Sigmoid colon (tissue), 6 donors: ENCODE measurements at regions not wholly inside any gene's neighbourhood (a gene's known extent, or its start where the extent isn't known, plus 50 kb on each side); places are given as distances from the start of the nearest gene placed in this dataset.
"Not testable (repeated sequence)": the region's sequence is repeated elsewhere in the genome, so short reads cannot be mapped to it uniquely, and the experiment has no call there.

ENCODE experiments used
- DNase-seq: peaks from one replicate; pipeline ENCODE4 v3.0.0-alpha.2; 2019
- H3K27ac ChIP-seq, 4 donors: fragments of 200-600 bp; sonication (generic); one replicate each; pipeline ENCODE4 v1.5.1; 2016 to 2019; ENCODE audit warnings: mild to moderate bottlenecking in 1 of 4
- H3K27me3 ChIP-seq, 3 donors: fragments of 200-600 bp; sonication (generic); one replicate each; pipeline ENCODE4 v1.5.1; 2019; ENCODE audit warnings: mild to moderate bottlenecking in 1 of 3
- H3K36me3 ChIP-seq, 4 donors: fragments of 200-600 bp; sonication (generic); one replicate each; pipeline ENCODE4 v1.5.1; 2016 to 2019
- H3K4me1 ChIP-seq, 4 donors: fragments of 200-600 bp; sonication (generic); one replicate each; pipeline ENCODE4 v1.5.1; 2017 to 2019
- H3K4me3 ChIP-seq, 4 donors: fragments of 200-600 bp; sonication (generic); one replicate each; pipeline ENCODE4 v1.5.1; 2017 to 2019; ENCODE audit warnings: mild to moderate bottlenecking in 2 of 4, moderate library complexity in 1 of 4
- H3K9me3 ChIP-seq, 4 donors: fragments of 200-600 bp in 3 of 4; sonication (generic) in 3 of 4; one replicate each; pipeline versions ENCODE4 v1.5.1 to v1.6.1; 2013 to 2019
- CTCF ChIP-seq, 4 experiments: fragments of 450-650 bp in 3 of 4; fragments of 200-600 bp in 1 of 4; IDR thresholded peaks; one replicate each; pipeline ENCODE4 v1.5.1; 2016 to 2019; ENCODE audit warnings: antibody characterized with exemption in 4 of 4, mild to moderate bottlenecking in 3 of 4, moderate library complexity in 2 of 4
- EP300 ChIP-seq, 4 donors: sonication (generic); formaldehyde crosslinking; IDR thresholded peaks; one replicate each; pipeline ENCODE4 v1.6.1; 2017; ENCODE audit warnings: antibody characterized with exemption in 4 of 4
- POLR2A ChIP-seq, 2 donors: fragments of 450-650 bp; IDR thresholded peaks; one replicate each; pipeline ENCODE4 v1.6.1; 2016; ENCODE audit warnings: antibody characterized with exemption in 2 of 2, mild to moderate bottlenecking in 2 of 2, moderate library complexity in 2 of 2
- POLR2AphosphoS5 ChIP-seq, 4 donors: sonication (generic); formaldehyde crosslinking; IDR thresholded peaks; one replicate each; pipeline ENCODE4 v1.6.1; 2017; ENCODE audit warnings: antibody characterized with exemption in 4 of 4
- WGBS, 2 donors: extraction: QIAGEN DNeasy Blood & Tissue Kit; methylation state at CpG; one replicate each; pipeline ENCODE4 v1.1.7; 2013; 5-methylcytosine and 5-hydroxymethylcytosine counted together
- intact Hi-C: fragments of 100-400 bp; cut with DNase I; formaldehyde crosslinking; loops from one replicate; pipeline ENCODE4 v1.15.1; 2023
- donor health status: healthy with polysubstance abuse.
- donor health status: healthy.

DNA sequence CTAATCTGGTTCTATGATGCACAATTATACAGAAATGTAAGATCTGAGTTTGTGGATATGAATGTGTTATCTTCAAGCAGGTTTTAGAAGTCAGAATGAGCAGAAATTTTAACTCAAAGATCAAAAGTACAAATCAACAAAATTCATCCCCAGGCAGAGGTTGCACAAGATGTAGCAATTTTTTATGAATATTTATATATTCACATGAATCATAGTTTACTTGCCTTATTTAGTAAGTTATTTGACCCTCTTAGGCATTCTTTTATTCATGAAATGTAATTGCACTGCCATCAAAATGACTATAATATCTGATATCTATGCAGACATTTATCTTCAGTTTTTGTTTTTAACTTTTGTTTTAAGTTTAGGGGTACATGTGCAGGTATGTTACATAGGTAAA, 103.1 kb upstream of the DAZL start:
- Histone ChIP-seq H3K4me1 (no peaks in the 10 kb centered on the region), H3K27ac (no peak overlapping the region), H3K27me3 (no peaks in the 10 kb centered on the region), H3K9me3 (no peaks in the 10 kb centered on the region), H3K4me3 (no peak overlapping the region), H3K36me3 (no peaks in the 10 kb centered on the region)
- intact Hi-C loops = no loop called here
- no peak for DNase-seq
- no peak for TF ChIP-seq CTCF (IDR thresholded peaks at IDR 0.05)
- no peak for TF ChIP-seq EP300 (IDR thresholded peaks at IDR 0.05)
- no peak for TF ChIP-seq POLR2A (IDR thresholded peaks at IDR 0.05)
- no peak for TF ChIP-seq POLR2AphosphoS5 (IDR thresholded peaks at IDR 0.05)

DNA sequence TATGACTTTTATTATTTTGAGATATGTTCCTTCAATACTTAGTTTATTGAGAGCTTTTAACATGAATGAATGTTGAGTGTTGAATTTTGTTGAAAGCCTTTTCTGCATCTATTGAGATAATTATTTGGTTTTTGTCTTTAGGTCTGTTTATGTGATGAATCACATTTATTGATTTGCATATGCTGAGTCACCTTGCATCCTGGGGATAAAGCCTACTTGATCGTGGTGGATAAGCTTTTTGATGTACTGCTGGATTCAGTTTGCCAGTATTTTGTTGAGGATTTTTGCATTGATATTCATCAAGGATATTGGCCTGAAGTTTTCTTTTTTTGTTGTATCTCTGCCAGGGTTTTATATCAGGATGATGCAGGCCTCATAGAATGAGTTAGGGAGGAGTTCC, 106.5 kb upstream of the DAZL start:
- 59 to 70% methylated on average over 1 of the region's 1 CpG for WGBS, 2 donors
- DNase-seq, H3K4me1 ChIP-seq, H3K4me3 ChIP-seq, H3K36me3 ChIP-seq, intact Hi-C loops, H3K27ac ChIP-seq, H3K9me3 ChIP-seq, H3K27me3 ChIP-seq: not testable (repeated sequence)

DNA sequence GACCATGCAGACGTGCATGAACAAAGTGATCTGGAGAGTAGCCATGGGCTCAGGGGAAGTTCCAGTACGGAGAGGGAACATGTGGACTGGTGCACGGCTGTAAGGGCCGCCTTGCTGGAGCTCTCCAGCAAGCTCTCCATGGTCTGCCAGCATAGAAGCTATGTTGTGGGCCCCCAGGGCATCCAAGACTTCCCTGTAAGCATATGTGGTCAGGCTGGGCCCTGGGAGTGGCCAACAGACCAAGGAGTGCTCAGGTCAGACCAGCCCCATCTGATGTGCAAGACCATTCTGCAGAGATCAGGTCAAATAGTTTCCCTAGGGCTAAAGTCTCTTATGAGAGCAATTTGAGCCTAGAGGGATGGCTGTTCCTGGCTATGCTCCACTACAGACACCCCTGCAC, 110.1 kb upstream of the DAZL start:
- WGBS, 2 donors = 90 to 93% methylated on average over 4 of the region's 4 CpGs

GRCh38 chr3:16719426-16719825, 114.2 kb upstream of the DAZL start:
- H3K36me3 ChIP-seq = no peaks in the 10 kb centered on the region
- H3K4me3 ChIP-seq = no peak overlapping the region
- WGBS, 2 donors = 57 to 68% methylated on average over 3 of the region's 3 CpGs
- H3K27me3 ChIP-seq = no peaks in the 10 kb centered on the region
- TF ChIP-seq EP300 (IDR thresholded peaks at IDR 0.05) (no peak), CTCF (IDR thresholded peaks at IDR 0.05) (no peak), POLR2A (IDR thresholded peaks at IDR 0.05) (no peak), POLR2AphosphoS5 (IDR thresholded peaks at IDR 0.05) (no peak)
- H3K4me1 ChIP-seq = no peaks in the 10 kb centered on the region
- intact Hi-C loops = no loop called here
- DNase-seq = no peak
- H3K9me3 ChIP-seq = no peaks in the 10 kb centered on the region
- H3K27ac ChIP-seq = no peak overlapping the region

More for the DNA sequence above, 110.1 kb upstream of the DAZL start:
- Histone ChIP-seq H3K36me3 (no peaks in the 10 kb centered on the region), H3K4me1 (no peaks in the 10 kb centered on the region), H3K27ac (no peak overlapping the region), H3K27me3 (no peaks in the 10 kb centered on the region), H3K9me3 (no peaks in the 10 kb centered on the region), H3K4me3 (no peak overlapping the region)
- no peak for TF ChIP-seq POLR2A (IDR thresholded peaks at IDR 0.05)
- TF ChIP-seq POLR2AphosphoS5 (IDR thresholded peaks at IDR 0.05) = no peak
- no peak for TF ChIP-seq EP300 (IDR thresholded peaks at IDR 0.05)
- no peak for TF ChIP-seq CTCF (IDR thresholded peaks at IDR 0.05)
- no peak for DNase-seq
- intact Hi-C loops = no loop called here

DNA sequence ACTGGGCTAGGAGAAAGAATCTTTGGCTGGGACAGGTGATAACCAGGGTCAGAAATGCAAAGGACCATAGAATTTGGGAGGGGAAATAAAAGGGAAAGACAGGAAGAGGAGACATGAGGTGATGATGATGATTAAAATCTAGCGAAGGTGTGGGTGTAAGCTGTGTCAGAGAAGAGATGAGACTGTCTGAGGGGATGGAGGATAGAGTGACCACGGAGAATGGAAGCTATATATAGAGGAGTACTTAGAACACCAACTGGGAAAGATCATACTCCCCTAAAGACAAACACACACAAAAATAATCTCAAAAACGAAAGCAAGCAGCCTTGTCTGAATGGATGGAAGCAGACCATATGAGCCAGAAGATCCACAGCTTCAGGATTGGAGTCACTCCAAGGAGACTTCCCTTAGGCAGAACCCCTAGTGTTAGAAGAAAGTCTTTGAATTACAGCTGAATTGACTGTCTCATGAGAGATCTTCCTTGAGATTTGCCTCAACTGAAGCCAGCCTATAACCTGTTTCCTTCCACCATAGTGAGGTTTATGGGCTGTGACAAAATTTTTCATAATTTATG, 115.2 kb upstream of the DAZL start:
- DNase-seq = no peak
- 70 to 71% methylated on average over 3 of the region's 3 CpGs for WGBS, 2 donors
- no peak for TF ChIP-seq CTCF (IDR thresholded peaks at IDR 0.05)
- TF ChIP-seq POLR2A (IDR thresholded peaks at IDR 0.05) = no peak
- no peak for TF ChIP-seq EP300 (IDR thresholded peaks at IDR 0.05)
- no peak for TF ChIP-seq POLR2AphosphoS5 (IDR thresholded peaks at IDR 0.05)
- H3K9me3 ChIP-seq = no peaks in the 10 kb centered on the region
- H3K4me3 ChIP-seq = no peak overlapping the region
- H3K27ac ChIP-seq = no peak overlapping the region
- H3K4me1 ChIP-seq = no peaks in the 10 kb centered on the region
- intact Hi-C loops = no loop called here
- H3K27me3 ChIP-seq = no peaks in the 10 kb centered on the region
- H3K36me3 ChIP-seq = no peaks in the 10 kb centered on the region
